ENCODE measurements at regions not wholly inside any gene's neighbourhood (a gene's known extent, or its start where the extent isn't known, plus 50 kb on each side); places are given as distances from the start of the nearest gene placed in this dataset.
"Not testable (repeated sequence)": the region's sequence is repeated elsewhere in the genome, so short reads cannot be mapped to it uniquely, and the experiment has no call there.

DNA sequence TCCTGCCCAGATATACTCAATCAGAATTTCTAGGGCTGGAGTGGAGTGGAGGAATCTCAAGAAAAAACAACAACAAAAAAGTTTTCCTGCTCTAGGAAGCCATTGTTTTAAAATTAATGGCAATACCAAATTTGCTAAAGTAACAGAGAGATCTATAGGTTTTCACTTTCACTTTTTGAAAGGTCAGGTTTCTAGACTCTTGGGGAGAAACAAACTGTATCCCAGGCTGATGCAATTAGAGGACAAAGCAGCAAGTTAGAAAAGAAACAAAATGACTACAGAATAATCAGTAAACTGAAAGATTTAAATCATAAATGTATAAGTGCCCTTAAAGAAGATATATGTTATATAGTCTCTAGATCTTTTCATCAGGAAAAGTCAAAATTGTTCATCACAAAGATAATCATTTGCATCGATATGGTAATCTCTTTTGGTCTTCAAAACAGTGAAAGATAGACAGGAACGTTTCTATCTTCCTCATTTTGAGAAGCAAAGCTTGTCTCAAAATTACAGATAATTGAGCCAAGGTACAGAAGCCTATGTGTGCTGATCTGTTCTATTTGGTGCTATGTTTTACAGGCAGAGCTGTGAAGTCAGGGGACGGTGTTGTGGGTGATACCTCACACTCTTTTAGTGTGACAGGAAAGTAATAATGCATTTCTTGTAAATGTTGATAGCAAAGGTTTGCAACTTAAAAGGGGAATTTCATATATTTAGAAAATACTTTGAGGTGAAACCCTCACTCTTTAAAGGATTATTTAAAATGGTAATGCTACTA is 1746.6 kb upstream of the C9orf72 start:
- no peak for DNase-seq

DNA sequence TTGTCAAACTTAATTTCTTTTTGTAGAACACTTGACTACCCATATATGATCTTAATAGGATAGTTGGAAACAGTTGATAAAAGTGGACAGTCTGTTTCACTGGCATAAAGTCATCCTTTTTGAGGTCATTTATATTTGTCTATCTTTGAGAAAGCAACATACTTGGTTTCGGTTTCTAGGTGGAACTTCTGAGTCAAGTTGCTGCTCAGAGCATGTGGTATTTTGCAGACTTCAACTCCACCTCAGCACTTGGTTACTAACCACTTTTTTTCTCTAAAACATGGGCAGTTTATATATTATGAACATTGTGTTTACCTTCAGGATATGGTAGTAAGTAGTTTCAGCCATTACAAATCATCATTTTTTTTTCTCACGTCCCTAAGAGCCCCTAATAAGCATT is 1749.0 kb upstream of the C9orf72 start:
- DNase-seq, result no peak

GRCh38 chr9:29325894-29326293 is 1752.6 kb upstream of the C9orf72 start:
- DNase-seq, result no peak

DNA sequence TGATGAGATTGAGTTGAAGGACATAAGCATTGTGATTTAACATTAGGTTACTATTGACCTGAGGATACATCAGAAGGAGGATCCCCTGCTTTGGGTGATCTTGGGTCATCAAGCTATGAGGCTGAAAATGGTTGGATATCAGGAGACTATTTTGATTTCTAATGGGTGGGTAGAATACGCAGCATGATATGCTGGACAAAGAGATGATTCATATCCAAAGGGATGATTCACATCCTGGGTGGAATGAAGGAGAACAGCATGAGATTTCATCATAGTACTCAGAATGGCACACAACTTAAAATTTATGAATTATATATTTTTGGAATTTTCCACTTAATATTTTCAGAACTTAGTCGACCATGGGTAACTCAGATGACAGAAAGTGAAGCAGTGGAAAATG is 1759.5 kb upstream of the C9orf72 start:
- no peak for DNase-seq

DNA sequence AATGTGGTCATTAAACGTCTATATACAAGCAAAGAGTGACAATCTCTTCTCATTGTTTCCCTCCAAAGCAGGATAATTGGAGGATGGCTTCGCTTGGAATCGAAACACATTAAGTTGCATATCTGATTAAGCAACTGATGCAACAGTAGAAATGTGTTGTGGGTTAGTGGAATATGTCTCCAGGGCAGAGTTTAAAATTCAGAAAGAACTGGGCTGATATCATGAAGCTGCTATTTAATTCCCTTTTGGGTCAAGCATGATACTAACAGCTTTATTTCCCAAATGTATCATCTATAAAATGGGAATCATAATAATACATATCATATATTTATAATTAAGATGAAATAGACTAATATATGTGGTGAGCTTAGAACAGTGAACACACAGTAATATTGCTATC is 1763.0 kb upstream of the C9orf72 start:
- DNase-seq, result no peak

DNA sequence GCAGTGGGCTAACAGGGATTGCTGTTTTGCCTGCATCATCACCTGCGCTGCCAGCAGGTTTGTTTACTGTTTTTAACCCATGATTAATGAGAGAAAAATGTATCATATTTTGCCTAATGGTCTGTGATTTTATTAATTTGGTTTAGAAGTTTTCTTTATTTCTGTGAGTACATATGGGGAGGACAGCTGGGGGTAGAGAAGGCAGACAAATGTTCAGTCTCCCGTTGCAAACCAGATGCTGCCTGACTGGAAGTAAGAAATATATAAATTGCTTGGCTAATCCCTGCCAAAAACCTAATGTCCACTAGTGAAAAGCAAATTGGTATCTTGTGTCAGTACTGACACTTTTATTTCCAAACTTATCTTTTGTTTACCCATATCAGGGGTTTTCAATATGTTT is 1766.1 kb upstream of the C9orf72 start:
- no peak for DNase-seq

DNA sequence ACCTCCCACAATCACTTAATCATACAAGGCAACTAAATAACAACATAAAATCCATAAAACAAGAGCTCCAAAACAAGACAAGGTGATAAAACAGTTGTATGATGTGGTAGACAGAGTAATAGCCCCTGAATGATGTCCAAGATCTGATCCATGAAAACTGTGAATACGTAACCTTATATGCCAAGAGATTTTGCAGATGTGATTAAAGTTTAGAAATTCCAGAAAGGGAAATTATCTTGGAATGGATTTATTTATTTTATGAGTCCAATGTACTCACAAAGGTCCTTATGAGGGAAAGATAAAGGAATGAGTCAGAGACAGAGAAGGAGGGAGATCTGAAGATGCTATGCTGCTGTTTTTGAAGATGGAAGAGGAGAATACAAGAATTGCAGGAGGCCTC is 1775.7 kb upstream of the C9orf72 start:
- DNase-seq, result no peak

GRCh38 chr9:29389421-29389820 is 1816.1 kb upstream of the C9orf72 start:
- DNase-seq, result no peak

DNA sequence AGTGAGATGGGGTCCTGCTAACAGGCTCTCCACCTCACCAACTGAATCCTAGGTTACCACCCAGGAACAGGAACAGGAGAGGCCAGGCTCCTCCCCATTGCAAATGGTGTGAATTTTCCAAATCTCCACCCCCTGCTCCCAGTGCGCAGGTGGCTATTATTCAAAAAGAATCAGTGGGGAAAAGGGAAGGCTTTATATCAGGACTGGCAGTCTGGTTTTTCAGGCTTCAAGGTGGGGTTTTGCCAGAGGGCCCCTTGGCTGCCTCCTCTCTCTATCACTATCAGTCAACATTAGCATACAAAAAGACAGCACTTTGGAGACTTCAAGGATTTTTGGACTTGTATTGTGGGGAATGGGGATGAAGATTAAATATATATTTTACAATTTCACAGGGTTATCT is 1817.6 kb upstream of the C9orf72 start:
- no peak for DNase-seq

GRCh38 chr9:29393064-29393463 is 1819.8 kb upstream of the C9orf72 start:
- no peak for DNase-seq

GRCh38 chr9:29394855-29395254 is 1821.6 kb upstream of the C9orf72 start:
- DNase-seq, result no peak

- no peak for DNase-seq
Measured at GRCh38 chr9:29397148-29397547, 1823.9 kb upstream of the C9orf72 start.

DNA sequence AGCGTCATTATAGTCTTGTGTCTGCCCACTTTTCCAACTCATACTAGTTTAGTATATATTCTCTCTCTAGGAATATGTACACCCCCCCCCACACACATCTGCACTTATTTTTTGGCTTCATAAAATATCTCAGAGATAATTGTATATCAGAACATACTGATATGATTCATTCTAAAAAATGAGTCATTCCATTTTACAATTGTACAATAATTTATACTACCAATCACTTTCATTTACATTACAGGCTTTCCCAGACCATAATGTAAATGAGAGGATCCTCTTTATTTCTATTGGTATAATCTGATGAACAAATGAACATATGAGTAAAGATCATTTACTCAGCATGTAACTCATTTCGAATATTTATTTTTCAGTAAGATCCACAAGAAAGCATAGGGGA is 1842.9 kb upstream of the C9orf72 start:
- no peak for DNase-seq

- DNase-seq, result no peak
Measured at GRCh38 chr9:29422438-29422837, 1849.2 kb upstream of the C9orf72 start.

- DNase-seq, result no peak
Measured at GRCh38 chr9:29432191-29432590, 1858.9 kb upstream of the C9orf72 start.

GRCh38 chr9:29432656-29433055 is 1859.4 kb upstream of the C9orf72 start:
- DNase-seq, result not testable (repeated sequence)

GRCh38 chr9:29435368-29435767 is 1862.1 kb upstream of the C9orf72 start:
- no peak for DNase-seq

GRCh38 chr9:29437526-29437925 is 1864.2 kb upstream of the C9orf72 start:
- no peak for DNase-seq

DNA sequence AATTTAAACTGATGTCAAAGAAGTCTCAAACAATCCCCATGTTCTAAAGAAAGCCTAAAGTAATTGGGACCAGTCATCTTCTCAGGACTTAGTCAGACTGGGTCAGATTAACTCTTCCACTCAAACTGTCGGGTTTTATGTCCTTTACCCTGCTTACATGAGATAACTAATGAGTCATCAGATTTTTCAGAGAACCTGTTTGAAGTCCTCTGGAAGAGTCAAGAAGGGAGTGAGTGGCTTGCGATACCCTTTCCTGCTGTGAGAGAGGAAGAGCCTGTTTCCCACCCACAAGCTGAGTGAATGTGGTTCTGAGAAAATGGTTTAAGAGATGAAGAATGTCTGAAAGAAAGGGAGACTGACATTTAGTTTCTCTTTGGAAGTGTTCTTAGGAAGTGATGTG is 1866.7 kb upstream of the C9orf72 start:
- no peak for DNase-seq

DNA sequence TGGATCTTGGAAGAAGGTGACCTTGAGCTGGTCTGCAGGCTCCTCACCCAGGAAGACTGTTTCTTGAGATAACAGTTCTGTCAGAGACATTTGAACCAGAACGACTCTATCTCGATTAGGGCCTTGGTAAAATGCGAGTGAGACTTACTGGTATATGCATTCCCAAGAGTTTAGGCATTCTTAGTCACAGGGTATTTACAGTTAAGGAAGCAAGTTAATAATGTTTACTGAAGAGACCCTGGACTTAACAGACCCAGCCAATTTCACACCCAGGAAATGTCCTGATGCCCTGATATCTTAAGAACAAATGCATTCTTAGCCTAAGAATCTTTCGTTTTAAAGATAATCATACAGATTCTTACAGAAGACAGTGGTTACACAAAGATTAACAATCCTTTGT is 1867.2 kb upstream of the C9orf72 start:
- no peak for DNase-seq

GRCh38 chr9:29445751-29446150 is 1872.5 kb upstream of the C9orf72 start:
- no peak for DNase-seq

DNA sequence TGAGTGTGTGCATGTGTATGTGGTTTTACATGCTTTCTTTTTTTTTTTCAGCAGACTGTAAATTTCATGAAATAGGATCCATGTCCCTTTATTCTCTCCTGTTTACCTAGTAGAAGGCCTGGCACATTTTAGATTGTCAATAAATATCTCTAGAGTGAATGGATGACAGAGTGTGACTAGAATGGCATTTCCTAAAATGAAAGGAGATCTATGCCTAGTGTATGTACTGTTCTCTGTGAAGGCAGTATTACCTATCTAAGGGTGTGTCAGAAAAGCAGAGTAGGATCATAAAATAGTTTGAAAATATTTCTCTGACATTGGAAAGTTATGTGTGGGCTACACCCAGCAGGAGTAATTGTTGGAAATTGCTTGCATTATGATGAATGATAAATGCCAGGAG is 1876.0 kb upstream of the C9orf72 start:
- no peak for DNase-seq

GRCh38 chr9:29450343-29450875 is 1877.1 kb upstream of the C9orf72 start:
- not testable (repeated sequence) for DNase-seq

GRCh38 chr9:29456940-29457339 is 1883.7 kb upstream of the C9orf72 start:
- DNase-seq, result no peak

- DNase-seq, result no peak
Measured at GRCh38 chr9:29475471-29475870, 1902.2 kb upstream of the C9orf72 start.

Measured in CD4-positive, alpha-beta T cell treated with Interleukin-17A for 1 hour (primary cell).